SK-N-MC (cell line): ENCODE measurements at regions not wholly inside any gene's neighbourhood (a gene's known extent, or its start where the extent isn't known, plus 50 kb on each side); places are given as distances from the start of the nearest gene placed in this dataset.

Experiments
- EZH2 ChIP-seq: fragments of 200-600 bp; sonication (generic); IDR thresholded peaks from one replicate; pipeline ENCODE4 v1.6.1; 2017; ENCODE audit warnings: antibody characterized with exemption
- FOXP2 ChIP-seq: optimal IDR thresholded peaks from 2 replicates; pipeline ENCODE3; 2011; ENCODE audit warnings: mild to moderate bottlenecking, moderate library complexity; ENCODE audit not compliant: insufficient read depth; ENCODE audit errors: extremely low read length, control extremely low read depth
- POLR2AphosphoS5 ChIP-seq: IDR thresholded peaks from 2 replicates; pipeline ENCODE4 v1.6.1; 2012; ENCODE audit warnings: mild to moderate bottlenecking, low read depth, low read length, borderline replicate concordance

GRCh38 chr5:101346906-101347305 is 443.8 kb upstream of the ST8SIA4 start:
- no peak for TF ChIP-seq POLR2AphosphoS5
- TF ChIP-seq EZH2, result no peak
- TF ChIP-seq FOXP2, result no peak
